ENCODE measurements at regions not wholly inside any gene's neighbourhood (a gene's known extent, or its start where the extent isn't known, plus 50 kb on each side); places are given as distances from the start of the nearest gene placed in this dataset.

DNA sequence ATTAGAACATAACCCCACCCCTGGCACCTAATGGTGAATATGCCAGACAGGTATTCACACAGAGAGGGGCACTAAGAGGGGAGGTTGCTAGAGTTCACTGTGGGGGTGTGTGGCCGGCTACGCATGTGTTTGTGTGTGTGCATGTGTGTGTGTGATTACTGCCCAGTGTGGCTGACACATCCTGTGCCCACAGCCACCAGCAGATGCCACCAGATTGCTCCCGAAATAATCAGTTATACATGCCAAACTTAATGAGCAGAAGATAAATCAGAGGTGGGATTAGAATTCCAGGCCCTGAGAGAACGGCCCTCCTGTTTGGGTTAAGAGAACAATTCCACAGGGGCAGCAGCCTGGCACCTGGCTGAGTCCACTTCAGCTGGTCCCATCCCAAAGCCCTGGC lies 91.8 kb upstream of the TBCA start:
- Histone ChIP-seq H3K27ac (no peak overlapping the region), H3K27me3 (ENCODE audit: low read depth) (no peaks in the 10 kb centered on the region), H3K9me3 (no peaks in the 10 kb centered on the region), H3K4me3 (no peak overlapping the region), H3K36me3 (no peaks in the 10 kb centered on the region), H3K4me1 (no peaks in the 10 kb centered on the region)
- DNase-seq = no peak
- intact Hi-C loops (cut with DNase I) = no loop called here
- ATAC-seq = no peak
- TF ChIP-seq, protein P1, sequence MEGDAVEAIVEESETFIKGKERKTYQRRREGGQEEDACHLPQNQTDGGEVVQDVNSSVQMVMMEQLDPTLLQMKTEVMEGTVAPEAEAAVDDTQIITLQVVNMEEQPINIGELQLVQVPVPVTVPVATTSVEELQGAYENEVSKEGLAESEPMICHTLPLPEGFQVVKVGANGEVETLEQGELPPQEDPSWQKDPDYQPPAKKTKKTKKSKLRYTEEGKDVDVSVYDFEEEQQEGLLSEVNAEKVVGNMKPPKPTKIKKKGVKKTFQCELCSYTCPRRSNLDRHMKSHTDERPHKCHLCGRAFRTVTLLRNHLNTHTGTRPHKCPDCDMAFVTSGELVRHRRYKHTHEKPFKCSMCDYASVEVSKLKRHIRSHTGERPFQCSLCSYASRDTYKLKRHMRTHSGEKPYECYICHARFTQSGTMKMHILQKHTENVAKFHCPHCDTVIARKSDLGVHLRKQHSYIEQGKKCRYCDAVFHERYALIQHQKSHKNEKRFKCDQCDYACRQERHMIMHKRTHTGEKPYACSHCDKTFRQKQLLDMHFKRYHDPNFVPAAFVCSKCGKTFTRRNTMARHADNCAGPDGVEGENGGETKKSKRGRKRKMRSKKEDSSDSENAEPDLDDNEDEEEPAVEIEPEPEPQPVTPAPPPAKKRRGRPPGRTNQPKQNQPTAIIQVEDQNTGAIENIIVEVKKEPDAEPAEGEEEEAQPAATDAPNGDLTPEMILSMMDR (IDR thresholded peaks at IDR 0.05) = no peak

DNA sequence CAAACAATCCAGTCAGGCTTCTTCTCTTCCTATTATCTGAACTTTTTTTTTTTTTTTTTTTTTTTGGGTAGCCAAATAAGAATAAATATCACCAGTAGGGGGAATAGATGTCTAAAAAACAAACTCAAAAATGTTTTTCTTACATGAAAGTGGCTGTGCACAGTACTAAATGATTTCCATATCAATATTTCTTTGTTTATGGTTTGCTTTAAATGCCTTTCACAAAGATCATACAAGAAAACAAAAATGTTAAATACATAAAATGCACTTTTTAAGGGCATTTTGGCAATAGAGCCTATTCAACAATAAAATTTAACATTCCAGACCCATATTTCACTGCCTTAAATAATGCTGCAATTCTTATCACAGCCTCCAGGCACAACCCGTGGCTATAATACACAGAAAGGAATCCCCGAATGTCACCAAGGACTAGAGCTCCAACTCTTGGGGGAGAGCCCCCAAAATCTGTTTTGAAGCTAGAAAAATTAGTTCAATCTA lies 91.1 kb upstream of the TBCA start:
- DNase-seq (no peak), ATAC-seq (no peak)
- no peaks in the 10 kb centered on the region for H3K9me3 ChIP-seq
- no peak overlapping the region for H3K27ac ChIP-seq
- no peaks in the 10 kb centered on the region for H3K4me1 ChIP-seq
- H3K36me3 ChIP-seq = no peaks in the 10 kb centered on the region
- no peaks in the 10 kb centered on the region for H3K27me3 ChIP-seq (ENCODE audit: low read depth)
- intact Hi-C loops (cut with DNase I) = no loop called here
- H3K4me3 ChIP-seq = no peak overlapping the region
- TF ChIP-seq, protein P1 (IDR thresholded peaks at IDR 0.05) = peak; percentile 15

DNA sequence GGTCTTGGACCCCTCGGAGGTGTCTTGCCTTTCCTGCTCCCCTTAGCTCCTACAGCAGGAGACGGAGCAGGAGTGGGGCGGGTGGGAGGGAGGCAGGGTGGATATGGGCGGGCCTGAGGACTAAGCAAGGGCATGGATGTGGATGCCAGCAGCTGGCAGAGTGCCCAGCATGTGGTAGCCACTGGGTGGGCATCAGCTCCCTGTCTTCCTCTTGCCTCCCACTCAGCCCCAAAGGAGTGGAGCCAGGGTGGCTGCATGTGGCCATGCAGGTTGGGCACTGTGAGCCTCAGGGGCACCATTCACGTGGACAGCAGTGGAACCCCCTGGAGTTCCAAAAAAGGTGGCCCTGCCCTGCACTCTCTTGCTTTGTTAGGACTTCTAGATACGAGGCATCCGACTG lies 90.1 kb upstream of the TBCA start:
- no peaks in the 10 kb centered on the region for H3K36me3 ChIP-seq
- intact Hi-C loops (cut with DNase I) = no loop called here
- no peaks in the 10 kb centered on the region for H3K4me1 ChIP-seq
- no peak overlapping the region for H3K27ac ChIP-seq
- TF ChIP-seq, protein P1 (IDR thresholded peaks at IDR 0.05) = no peak
- DNase-seq (no peak), ATAC-seq (no peak)
- no peak overlapping the region for H3K4me3 ChIP-seq
- H3K9me3 ChIP-seq = no peaks in the 10 kb centered on the region
- no peaks in the 10 kb centered on the region for H3K27me3 ChIP-seq (ENCODE audit: low read depth)

DNA sequence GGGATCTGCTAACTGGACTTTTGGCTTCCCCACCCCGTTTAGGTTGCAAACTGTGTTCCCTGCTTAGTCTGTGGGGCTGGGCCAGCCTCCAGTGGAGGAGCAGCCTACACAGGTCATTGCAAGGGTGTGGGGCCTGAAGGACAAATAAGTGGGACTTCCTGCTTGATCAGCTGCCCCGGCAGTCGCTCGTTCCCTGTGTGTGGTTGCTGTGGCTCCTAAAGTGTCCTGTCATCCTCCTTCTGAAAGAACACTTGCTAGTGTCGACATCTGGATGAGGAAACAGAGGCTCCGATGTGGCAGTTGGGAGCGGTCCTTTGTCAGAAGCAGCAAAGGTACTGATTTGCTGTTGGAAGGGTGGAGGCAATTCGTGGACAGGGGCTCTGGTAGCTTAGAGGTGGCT lies 88.9 kb upstream of the TBCA start:
- TF ChIP-seq, protein P1 (IDR thresholded peaks at IDR 0.05) = no peak
- DNase-seq (peak; percentile 82), ATAC-seq (peak; percentile 80 to 92)
- Histone ChIP-seq H3K27ac (no peak overlapping the region), H3K4me3 (no peak overlapping the region), H3K27me3 (ENCODE audit: low read depth) (no peaks in the 10 kb centered on the region), H3K4me1 (no peaks in the 10 kb centered on the region), H3K36me3 (no peaks in the 10 kb centered on the region), H3K9me3 (no peaks in the 10 kb centered on the region)
- intact Hi-C loops (cut with DNase I) = no loop called here

DNA sequence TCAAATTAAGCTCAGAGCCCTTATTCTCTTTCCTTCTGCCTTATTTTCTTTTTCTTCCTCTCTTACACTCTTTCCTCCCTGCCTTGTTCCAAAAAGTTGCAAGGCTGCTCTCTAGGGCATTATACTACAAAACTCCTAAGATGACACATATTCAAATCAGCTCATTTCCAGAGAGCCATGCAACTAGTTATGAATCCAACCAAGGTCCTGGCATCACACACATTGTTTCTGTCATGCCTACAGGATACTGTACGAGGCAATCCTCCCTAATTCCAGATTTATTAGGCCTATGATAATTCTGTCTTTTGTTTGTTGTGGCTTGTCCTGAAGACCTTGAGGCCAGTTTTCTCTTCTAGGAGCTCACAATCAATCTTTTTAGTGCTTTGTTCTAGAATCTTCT lies 87.0 kb upstream of the TBCA start:
- no peak for ATAC-seq
- Histone ChIP-seq H3K9me3 (no peaks in the 10 kb centered on the region), H3K4me1 (no peaks in the 10 kb centered on the region), H3K4me3 (no peak overlapping the region), H3K36me3 (no peaks in the 10 kb centered on the region), H3K27ac (no peak overlapping the region), H3K27me3 (ENCODE audit: low read depth) (no peaks in the 10 kb centered on the region)
- TF ChIP-seq, protein P1 (IDR thresholded peaks at IDR 0.05) = no peak
- intact Hi-C loops (cut with DNase I) = no loop called here
- DNase-seq = no peak

DNA sequence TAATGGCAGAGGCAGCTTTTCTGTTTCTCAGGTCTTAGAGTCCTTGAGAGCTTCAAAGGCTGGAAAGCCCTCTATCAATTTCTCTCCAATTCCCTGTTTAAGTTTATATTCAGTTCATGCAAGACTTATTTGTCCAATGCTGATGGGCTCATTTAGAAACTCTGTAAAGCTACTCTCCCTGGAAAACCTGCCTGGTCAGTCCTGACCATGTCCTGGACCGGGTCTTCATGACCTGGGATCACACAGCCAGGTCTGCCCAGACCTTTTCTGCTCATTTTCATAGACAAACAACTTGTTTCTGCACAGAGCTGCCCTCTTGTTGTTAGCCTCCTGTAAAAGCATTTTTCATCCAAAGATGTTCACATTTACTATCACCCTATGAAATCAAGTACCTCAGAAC lies 85.4 kb upstream of the TBCA start:
- TF ChIP-seq, protein P1 (IDR thresholded peaks at IDR 0.05) = no peak
- H3K4me1 ChIP-seq = no peaks in the 10 kb centered on the region
- DNase-seq (no peak), ATAC-seq (no peak)
- H3K27me3 ChIP-seq (ENCODE audit: low read depth) = no peaks in the 10 kb centered on the region
- no peak overlapping the region for H3K4me3 ChIP-seq
- no peaks in the 10 kb centered on the region for H3K9me3 ChIP-seq
- intact Hi-C loops (cut with DNase I) = no loop called here
- no peak overlapping the region for H3K27ac ChIP-seq
- H3K36me3 ChIP-seq = no peaks in the 10 kb centered on the region
